Stimulated activated effector memory CD8-positive, alpha-beta T cell treated with anti-CD3 and anti-CD28 coated beads, Interleukin-12 subunit alpha, Interleukin-12 subunit beta, amount 100 ng/mL, for 72 hours (primary cell): ENCODE measurements at regions not wholly inside any gene's neighbourhood (a gene's known extent, or its start where the extent isn't known, plus 50 kb on each side); places are given as distances from the start of the nearest gene placed in this dataset.
"Not testable (repeated sequence)": the region's sequence is repeated elsewhere in the genome, so short reads cannot be mapped to it uniquely, and the experiment has no call there.

Experiments used
- ATAC-seq: fragments of 150-1000 bp; cut with Tn5 transposase; 2 replicates; pipeline ENCODE4 v1.10.0; 2021
- DNase-seq, 2 donors: peaks; one replicate each; pipeline ENCODE4 v3.0.0; 2021 to 2022; ENCODE audit warnings: low spot score in 2 of 2
- H3K27ac Mint-ChIP-seq: one replicate; pipeline ENCODE4 v1.8.0; 2022; ENCODE audit warnings: mild to moderate bottlenecking, mixed read lengths
- H3K36me3 Mint-ChIP-seq: one replicate; pipeline ENCODE4 v1.8.0; 2022; ENCODE audit warnings: mild to moderate bottlenecking, mixed read lengths
- H3K4me1 Mint-ChIP-seq: one replicate; pipeline ENCODE4 v1.8.0; 2022; ENCODE audit warnings: mixed read lengths
- H3K4me3 Mint-ChIP-seq: one replicate; pipeline ENCODE4 v1.8.0; 2022; ENCODE audit warnings: mild to moderate bottlenecking, mixed read lengths
- H3K9me3 Mint-ChIP-seq: one replicate; pipeline ENCODE4 v1.8.0; 2022; ENCODE audit warnings: mixed read lengths

- Mint-ChIP-seq H3K9me3 (no peaks in the 10 kb centered on the region), H3K36me3 (no peaks in the 10 kb centered on the region), H3K27ac (no peak overlapping the region), H3K4me3 (no peak overlapping the region), H3K4me1 (no peaks in the 10 kb centered on the region)
- peak; percentile 26 for ATAC-seq
- DNase-seq = no peak
These were observed 192.9 kb downstream of the C12orf75 start for GRCh38 chr12:105523164-105524057.

- H3K36me3 Mint-ChIP-seq = no peaks in the 10 kb centered on the region
These were observed 194.5 kb downstream of the C12orf75 start for GRCh38 chr12:105524961-105525360.

GRCh38 chr12:105534068-105534467 is 203.6 kb downstream of the C12orf75 start:
- Mint-ChIP-seq H3K36me3 (no peaks in the 10 kb centered on the region), H3K9me3 (no peaks in the 10 kb centered on the region), H3K27ac (no peak overlapping the region), H3K4me3 (no peak overlapping the region), H3K4me1 (no peaks in the 10 kb centered on the region)
- DNase-seq (no peak), ATAC-seq (no peak)

More at GRCh38 chr12:105524961-105525360, 194.5 kb downstream of the C12orf75 start:
- Mint-ChIP-seq H3K4me3 (no peak overlapping the region), H3K9me3 (no peaks in the 10 kb centered on the region), H3K27ac (no peak overlapping the region), H3K4me1 (no peaks in the 10 kb centered on the region)
- no peak for DNase-seq
- no peak for ATAC-seq

- H3K4me1 Mint-ChIP-seq, H3K4me3 Mint-ChIP-seq, H3K36me3 Mint-ChIP-seq, H3K27ac Mint-ChIP-seq, DNase-seq, ATAC-seq, H3K9me3 Mint-ChIP-seq: not testable (repeated sequence)
These were observed 204.5 kb downstream of the C12orf75 start for GRCh38 chr12:105535033-105535432.

- H3K9me3 Mint-ChIP-seq = no peaks in the 10 kb centered on the region
- DNase-seq (no peak), ATAC-seq (no peak)
- H3K27ac Mint-ChIP-seq = no peak overlapping the region
- H3K36me3 Mint-ChIP-seq = no peaks in the 10 kb centered on the region
- no peaks in the 10 kb centered on the region for H3K4me1 Mint-ChIP-seq
- H3K4me3 Mint-ChIP-seq = no peak overlapping the region
These were observed 208.4 kb downstream of the C12orf75 start for GRCh38 chr12:105538880-105539279.

- Mint-ChIP-seq H3K4me1 (no peaks in the 10 kb centered on the region), H3K27ac (no peak overlapping the region), H3K9me3 (no peaks in the 10 kb centered on the region), H3K36me3 (no peaks in the 10 kb centered on the region), H3K4me3 (no peak overlapping the region)
- ATAC-seq = no peak
- no peak for DNase-seq
These were observed 209.2 kb downstream of the C12orf75 start for GRCh38 chr12:105539735-105540134.

- no peaks in the 10 kb centered on the region for H3K36me3 Mint-ChIP-seq
- DNase-seq = no peak
- no peaks in the 10 kb centered on the region for H3K9me3 Mint-ChIP-seq
- no peak for ATAC-seq
- no peak overlapping the region for H3K27ac Mint-ChIP-seq
- H3K4me3 Mint-ChIP-seq = no peak overlapping the region
- no peaks in the 10 kb centered on the region for H3K4me1 Mint-ChIP-seq
These were observed 217.3 kb downstream of the C12orf75 start for GRCh38 chr12:105547786-105548185.

GRCh38 chr12:105548626-105549025 is 218.1 kb downstream of the C12orf75 start:
- Mint-ChIP-seq H3K9me3 (no peaks in the 10 kb centered on the region), H3K36me3 (no peaks in the 10 kb centered on the region), H3K27ac (no peak overlapping the region), H3K4me1 (no peaks in the 10 kb centered on the region), H3K4me3 (no peak overlapping the region)
- DNase-seq (no peak), ATAC-seq (no peak)

GRCh38 chr12:105552056-105552455 is 221.6 kb downstream of the C12orf75 start:
- no peaks in the 10 kb centered on the region for H3K36me3 Mint-ChIP-seq
- H3K4me1 Mint-ChIP-seq = no peaks in the 10 kb centered on the region
- H3K9me3 Mint-ChIP-seq = no peaks in the 10 kb centered on the region
- no peak for ATAC-seq
- H3K4me3 Mint-ChIP-seq = no peak overlapping the region
- no peak for DNase-seq
- no peak overlapping the region for H3K27ac Mint-ChIP-seq

- H3K4me1 Mint-ChIP-seq = no peaks in the 10 kb centered on the region
- DNase-seq (no peak), ATAC-seq (no peak)
- no peaks in the 10 kb centered on the region for H3K9me3 Mint-ChIP-seq
- H3K4me3 Mint-ChIP-seq = no peak overlapping the region
- no peaks in the 10 kb centered on the region for H3K36me3 Mint-ChIP-seq
- H3K27ac Mint-ChIP-seq = no peak overlapping the region
These were observed 223.8 kb downstream of the C12orf75 start for GRCh38 chr12:105554223-105554678.

- no peaks in the 10 kb centered on the region for H3K4me1 Mint-ChIP-seq
These were observed 224.4 kb downstream of the C12orf75 start for GRCh38 chr12:105554856-105555255.

GRCh38 chr12:105555556-105556295 is 225.2 kb downstream of the C12orf75 start:
- Mint-ChIP-seq H3K9me3 (no peaks in the 10 kb centered on the region), H3K4me1 (no peaks in the 10 kb centered on the region), H3K36me3 (no peaks in the 10 kb centered on the region), H3K4me3 (no peak overlapping the region), H3K27ac (no peak overlapping the region)
- ATAC-seq (no peak), DNase-seq (no peak)

More at GRCh38 chr12:105554856-105555255, 224.4 kb downstream of the C12orf75 start:
- DNase-seq = no peak
- H3K27ac Mint-ChIP-seq = no peak overlapping the region
- no peaks in the 10 kb centered on the region for H3K36me3 Mint-ChIP-seq
- no peak for ATAC-seq
- no peaks in the 10 kb centered on the region for H3K9me3 Mint-ChIP-seq
- H3K4me3 Mint-ChIP-seq = no peak overlapping the region

GRCh38 chr12:105559310-105559709 is 228.8 kb downstream of the C12orf75 start:
- DNase-seq (no peak), ATAC-seq (no peak)
- H3K36me3 Mint-ChIP-seq = no peaks in the 10 kb centered on the region
- no peak overlapping the region for H3K27ac Mint-ChIP-seq
- no peak overlapping the region for H3K4me3 Mint-ChIP-seq
- no peaks in the 10 kb centered on the region for H3K4me1 Mint-ChIP-seq
- H3K9me3 Mint-ChIP-seq = no peaks in the 10 kb centered on the region

- no peak for ATAC-seq
- no peaks in the 10 kb centered on the region for H3K4me1 Mint-ChIP-seq
- no peak overlapping the region for H3K4me3 Mint-ChIP-seq
- no peak overlapping the region for H3K27ac Mint-ChIP-seq
- no peaks in the 10 kb centered on the region for H3K36me3 Mint-ChIP-seq
- no peak for DNase-seq
- H3K9me3 Mint-ChIP-seq = no peaks in the 10 kb centered on the region
These were observed 231.2 kb downstream of the C12orf75 start for GRCh38 chr12:105561546-105562198.

- no peak overlapping the region for H3K27ac Mint-ChIP-seq
- ATAC-seq = no peak
- H3K4me1 Mint-ChIP-seq = no peaks in the 10 kb centered on the region
- H3K4me3 Mint-ChIP-seq = no peak overlapping the region
- DNase-seq = no peak
- no peaks in the 10 kb centered on the region for H3K9me3 Mint-ChIP-seq
- H3K36me3 Mint-ChIP-seq = no peaks in the 10 kb centered on the region
These were observed 231.9 kb downstream of the C12orf75 start for GRCh38 chr12:105562199-105562971.
